ENCODE measurements at regions not wholly inside any gene's neighbourhood (a gene's known extent, or its start where the extent isn't known, plus 50 kb on each side); places are given as distances from the start of the nearest gene placed in this dataset.

GRCh38 chr9:550333-550732 is 291.2 kb upstream of the DMRT1 start:
- DNase-seq (ENCODE audit: low read depth in 2 of 3, low spot score in 2 of 3) = no peak

GRCh38 chr9:551986-552929 is 289.2 kb upstream of the DMRT1 start:
- DNase-seq (ENCODE audit: low read depth in 2 of 3, low spot score in 2 of 3) = no peak

- no peak for DNase-seq (ENCODE audit: low read depth in 2 of 3, low spot score in 2 of 3)
Measured at GRCh38 chr9:555493-555892, 286.0 kb upstream of the DMRT1 start.

- DNase-seq (ENCODE audit: low read depth in 2 of 3, low spot score in 2 of 3) = no peak
Measured at GRCh38 chr9:556199-556598, 285.3 kb upstream of the DMRT1 start.

GRCh38 chr9:556675-557074 is 284.8 kb upstream of the DMRT1 start:
- DNase-seq (ENCODE audit: low read depth in 2 of 3, low spot score in 2 of 3) = no peak

- no peak for DNase-seq (ENCODE audit: low read depth in 2 of 3, low spot score in 2 of 3)
Measured at GRCh38 chr9:557601-558201, 283.8 kb upstream of the DMRT1 start.

GRCh38 chr9:561427-561826 is 280.1 kb upstream of the DMRT1 start:
- DNase-seq (ENCODE audit: low read depth in 2 of 3, low spot score in 2 of 3) = no peak

GRCh38 chr9:563200-563599 is 278.3 kb upstream of the DMRT1 start:
- no peak for DNase-seq (ENCODE audit: low read depth in 2 of 3, low spot score in 2 of 3)

- DNase-seq (ENCODE audit: low read depth in 2 of 3, low spot score in 2 of 3) = no peak
Measured at GRCh38 chr9:565528-565927, 276.0 kb upstream of the DMRT1 start.

- DNase-seq (ENCODE audit: low read depth in 2 of 3, low spot score in 2 of 3) = no peak
Measured at GRCh38 chr9:567128-567746, 274.3 kb upstream of the DMRT1 start.

- DNase-seq (ENCODE audit: low read depth in 2 of 3, low spot score in 2 of 3) = no peak
Measured at GRCh38 chr9:567747-568305, 273.7 kb upstream of the DMRT1 start.

GRCh38 chr9:569296-569695 is 272.2 kb upstream of the DMRT1 start:
- no peak for DNase-seq (ENCODE audit: low read depth in 2 of 3, low spot score in 2 of 3)

- no peak for DNase-seq (ENCODE audit: low read depth in 2 of 3, low spot score in 2 of 3)
Measured at GRCh38 chr9:570187-570586, 271.3 kb upstream of the DMRT1 start.

- no peak for DNase-seq (ENCODE audit: low read depth in 2 of 3, low spot score in 2 of 3)
Measured at GRCh38 chr9:571066-571465, 270.4 kb upstream of the DMRT1 start.

GRCh38 chr9:571741-572140 is 269.8 kb upstream of the DMRT1 start:
- DNase-seq (ENCODE audit: low read depth in 2 of 3, low spot score in 2 of 3) = no peak

GRCh38 chr9:573691-574410 is 267.6 kb upstream of the DMRT1 start:
- DNase-seq (ENCODE audit: low read depth in 2 of 3, low spot score in 2 of 3) = no peak

GRCh38 chr9:575139-575538 is 266.4 kb upstream of the DMRT1 start:
- DNase-seq (ENCODE audit: low read depth in 2 of 3, low spot score in 2 of 3) = no peak

GRCh38 chr9:580652-581342 is 260.7 kb upstream of the DMRT1 start:
- no peak for DNase-seq (ENCODE audit: low read depth in 2 of 3, low spot score in 2 of 3)

GRCh38 chr9:581673-582497 is 259.6 kb upstream of the DMRT1 start:
- no peak for DNase-seq (ENCODE audit: low read depth in 2 of 3, low spot score in 2 of 3)

GRCh38 chr9:582775-583174 is 258.7 kb upstream of the DMRT1 start:
- DNase-seq (ENCODE audit: low read depth in 2 of 3, low spot score in 2 of 3) = no peak
